ENCODE measurements at regions not wholly inside any gene's neighbourhood (a gene's known extent, or its start where the extent isn't known, plus 50 kb on each side); places are given as distances from the start of the nearest gene placed in this dataset.

DNA sequence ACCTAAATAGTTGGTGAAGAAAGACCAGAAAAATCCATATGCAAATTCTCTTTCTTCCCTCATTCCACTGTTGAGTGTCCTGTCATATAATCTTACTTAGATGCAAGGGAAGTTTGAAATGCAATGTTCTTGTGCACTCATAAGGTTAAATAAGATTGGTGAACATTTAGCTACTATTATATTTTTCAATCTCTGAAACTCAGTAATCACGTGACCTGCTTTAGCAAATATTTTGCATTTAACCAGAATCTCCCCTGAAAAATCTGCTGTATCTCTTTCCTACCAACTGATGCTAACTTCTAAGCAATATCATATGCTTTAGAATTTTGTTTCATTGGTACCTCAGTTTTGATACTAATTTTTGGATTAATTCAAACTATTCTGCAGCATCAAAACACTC lies 533.2 kb downstream of the RIT2 start:
- TF ChIP-seq ZNF274 (IDR thresholded peaks at IDR 0.05; ENCODE audit: low read depth, low read length) (no peak), SUZ12 (IDR thresholded peaks at IDR 0.05; ENCODE audit: extremely low read depth, insufficient read depth, insufficient read length) (no peak)

Data from NT2/D1 (cell line).